HG03558 (cell line): ENCODE measurements at regions not wholly inside any gene's neighbourhood (a gene's known extent, or its start where the extent isn't known, plus 50 kb on each side); places are given as distances from the start of the nearest gene placed in this dataset.

Experiments used
- ATAC-seq: cut with Tn5 transposase; IDR thresholded peaks from one replicate; pipeline ENCODE4 v1.9.1; 2021; ENCODE audit warnings: moderate number of reproducible peaks; ENCODE audit not compliant: unreplicated experiment; ENCODE audit errors: extremely low read depth

- ATAC-seq: no peak
These were observed 633.8 kb downstream of the SEMA5A start for GRCh38 chr5:8912106-8912505.

- no peak for ATAC-seq
These were observed 632.4 kb downstream of the SEMA5A start for GRCh38 chr5:8913522-8913921.

DNA sequence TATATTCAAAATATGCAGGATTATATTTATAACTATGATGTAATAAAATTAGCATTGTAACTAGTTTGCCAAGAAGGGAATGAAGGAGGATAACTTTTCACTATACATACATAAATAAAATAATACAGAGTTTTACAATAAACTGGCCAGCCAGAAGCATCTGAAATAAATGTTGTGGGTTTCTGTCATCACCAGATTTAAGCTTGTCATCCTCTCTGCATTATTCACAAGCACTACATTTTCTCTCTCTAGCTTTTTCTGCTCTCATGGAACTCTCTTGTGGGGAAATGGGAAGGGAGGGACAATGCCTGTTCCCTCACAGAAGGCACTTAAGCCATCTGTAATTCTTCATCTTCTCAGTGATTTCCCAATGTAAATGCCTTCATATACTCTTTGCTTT lies 626.8 kb downstream of the SEMA5A start:
- ATAC-seq: no peak

GRCh38 chr5:8923526-8923925 lies 622.3 kb downstream of the SEMA5A start:
- no peak for ATAC-seq

DNA sequence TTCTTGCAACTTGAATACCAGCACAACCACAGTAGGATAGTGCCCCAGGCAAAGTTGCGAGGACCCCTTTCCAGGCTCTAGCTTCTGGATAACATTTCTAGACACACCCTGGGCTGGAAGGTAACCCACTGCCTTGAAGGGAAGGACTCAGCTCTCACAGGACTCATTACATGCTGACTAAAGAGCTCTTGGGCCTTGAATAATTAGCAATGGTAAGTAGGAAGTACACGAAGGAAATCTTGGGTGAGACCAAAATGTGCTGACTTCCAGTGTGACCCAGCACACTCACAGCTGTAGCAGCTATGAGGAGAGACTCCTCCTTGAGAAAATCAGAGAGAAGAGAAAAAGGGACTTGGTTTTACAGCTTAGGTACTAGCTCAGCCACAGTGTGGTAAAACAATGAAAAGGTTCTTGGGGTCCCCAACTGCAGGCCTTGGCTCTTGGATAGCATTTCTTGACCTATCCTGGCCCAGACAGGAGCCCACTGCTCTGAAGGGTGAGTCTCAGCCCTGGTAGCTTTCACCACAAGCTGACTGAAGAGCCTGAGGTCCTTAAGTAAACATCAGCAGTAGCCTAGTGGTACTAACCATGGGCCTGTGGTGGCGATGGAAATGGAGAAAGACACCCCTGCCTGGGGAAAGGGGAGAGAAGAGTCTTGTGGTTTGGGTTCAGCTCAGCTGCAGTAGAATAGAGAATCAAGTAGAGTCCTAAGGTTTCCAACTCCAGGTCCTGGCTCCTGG lies 621.7 kb downstream of the SEMA5A start:
- no peak for ATAC-seq

DNA sequence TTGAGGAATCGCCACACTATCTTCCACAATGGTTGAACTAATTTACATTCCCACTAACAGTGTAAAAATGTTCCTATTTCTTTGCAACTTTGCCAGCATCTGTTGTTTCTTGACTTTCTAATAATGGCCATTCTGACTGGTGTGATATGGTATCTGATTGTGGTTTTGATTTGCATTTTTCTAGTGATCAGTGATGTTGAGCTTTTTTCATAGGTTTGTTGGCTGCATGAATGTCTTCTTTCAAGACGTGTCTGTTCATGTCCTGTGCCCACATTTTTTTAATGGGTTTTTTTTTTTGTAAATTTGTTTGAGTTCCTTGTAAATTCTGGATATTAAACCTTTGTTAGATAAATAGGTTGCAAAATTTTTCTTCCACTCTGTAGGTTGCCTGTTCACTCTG lies 615.9 kb downstream of the SEMA5A start:
- no peak for ATAC-seq

DNA sequence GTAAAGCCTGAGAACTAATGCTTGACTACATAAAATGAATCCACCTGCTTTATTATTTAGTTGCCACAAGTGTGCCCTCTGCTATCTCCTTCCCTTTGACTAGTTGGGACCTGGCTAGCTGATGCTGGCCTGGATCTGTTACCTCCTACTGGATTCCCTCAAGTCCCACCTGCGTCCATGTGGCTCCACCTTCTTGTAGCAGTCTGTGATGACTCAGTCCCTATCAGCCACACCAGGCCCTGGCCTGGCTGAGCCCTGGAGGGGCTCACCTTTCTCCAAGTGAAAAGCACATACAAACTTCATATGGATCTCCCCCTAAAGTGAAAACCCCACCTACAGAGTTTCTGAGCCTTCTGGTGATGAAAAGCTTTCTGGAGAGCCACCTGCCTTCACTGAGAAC lies 611.4 kb downstream of the SEMA5A start:
- no peak for ATAC-seq

DNA sequence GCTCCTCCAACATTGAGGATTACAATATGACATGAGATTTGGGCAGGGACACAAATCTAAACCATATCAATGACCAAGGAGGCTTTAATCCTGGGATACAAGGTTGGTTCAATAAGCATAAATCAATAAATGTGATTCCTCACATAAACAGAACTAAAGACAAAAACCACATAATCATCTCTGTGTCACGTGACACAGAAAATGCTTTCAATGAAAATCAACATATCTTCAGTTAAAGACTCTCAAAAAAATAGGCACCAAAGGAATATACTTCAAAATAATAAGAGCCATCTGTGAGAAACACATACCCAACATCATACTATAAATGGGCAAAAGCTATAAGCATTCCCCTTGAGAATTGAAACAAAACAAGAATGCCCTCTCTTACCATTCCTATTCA lies 604.9 kb downstream of the SEMA5A start:
- ATAC-seq: no peak

DNA sequence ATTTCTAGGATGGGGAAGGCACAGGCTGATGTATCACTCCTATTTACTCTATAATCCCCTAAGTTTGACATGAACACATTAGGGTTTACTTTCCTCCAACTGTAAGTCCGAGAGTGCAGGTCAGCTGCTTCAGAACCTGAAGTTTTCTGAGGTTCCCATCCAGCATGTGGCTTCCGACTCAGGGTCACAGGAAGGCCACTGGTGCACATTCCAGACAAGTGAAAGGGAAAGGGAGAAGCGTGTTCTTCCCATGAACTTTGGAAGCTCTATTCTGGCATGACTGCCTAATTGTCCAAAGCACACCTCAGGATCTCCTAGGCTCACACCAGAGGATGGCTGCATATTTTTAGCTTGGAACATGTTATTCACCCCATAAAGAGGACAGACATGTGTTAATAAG lies 602.6 kb downstream of the SEMA5A start:
- no peak for ATAC-seq

DNA sequence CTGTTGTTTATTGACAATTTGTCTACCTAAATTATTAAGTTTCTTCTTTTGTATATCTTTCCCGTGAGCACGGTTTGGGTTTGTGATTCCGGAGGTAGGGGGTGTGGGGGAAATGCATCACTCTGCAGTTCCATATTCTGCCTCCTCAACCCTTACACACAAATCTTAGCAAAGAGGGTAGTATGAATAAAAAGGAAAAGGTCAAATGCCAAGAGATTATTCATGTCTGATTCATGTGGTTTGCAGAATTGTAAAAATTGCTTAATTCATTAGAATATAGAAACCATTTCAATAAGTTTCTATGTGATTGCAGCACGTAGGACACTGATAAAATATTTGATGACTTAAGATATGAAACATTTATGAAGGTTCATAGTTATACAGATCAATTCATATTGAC lies 601.9 kb downstream of the SEMA5A start:
- no peak for ATAC-seq

- ATAC-seq: no peak
These were observed 599.9 kb downstream of the SEMA5A start for GRCh38 chr5:8945972-8946371.

DNA sequence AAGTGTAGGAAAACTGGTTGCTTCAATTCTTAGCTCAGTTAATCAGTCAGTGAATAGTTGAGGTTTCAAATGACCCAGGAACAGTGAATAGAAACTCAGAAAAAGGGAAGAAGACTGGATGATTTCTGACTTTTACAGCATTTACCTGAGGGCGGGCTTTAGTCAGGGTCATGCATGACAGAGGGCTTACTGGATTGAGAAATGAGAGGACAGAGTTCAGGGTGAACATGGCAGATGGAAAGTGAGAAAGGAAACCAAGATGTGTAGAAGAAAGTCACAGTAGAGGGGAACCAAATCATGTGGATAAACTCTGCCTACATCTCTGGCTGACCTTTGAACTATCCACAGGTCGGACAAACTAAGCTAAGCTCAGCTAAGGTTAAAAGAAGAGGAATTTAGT lies 596.0 kb downstream of the SEMA5A start:
- peak; percentile 90 for ATAC-seq

DNA sequence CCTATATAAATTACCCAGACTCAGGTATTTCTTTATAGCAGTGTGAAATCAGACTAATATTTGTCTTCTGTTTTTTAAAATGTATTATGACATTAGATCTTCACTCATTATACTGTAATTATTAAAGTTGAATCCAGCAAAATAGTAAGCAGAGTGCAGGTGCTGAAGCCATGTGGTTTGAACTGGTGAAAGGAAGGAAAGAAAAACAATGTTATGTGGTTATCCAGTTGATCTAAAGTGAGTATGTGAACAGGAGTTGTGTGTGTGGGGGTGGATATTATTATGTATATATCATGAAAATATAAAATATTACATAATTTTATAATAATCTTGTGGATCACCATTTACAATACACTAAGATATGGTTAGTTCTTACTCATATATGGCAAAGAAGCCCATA lies 593.7 kb downstream of the SEMA5A start:
- ATAC-seq: no peak

DNA sequence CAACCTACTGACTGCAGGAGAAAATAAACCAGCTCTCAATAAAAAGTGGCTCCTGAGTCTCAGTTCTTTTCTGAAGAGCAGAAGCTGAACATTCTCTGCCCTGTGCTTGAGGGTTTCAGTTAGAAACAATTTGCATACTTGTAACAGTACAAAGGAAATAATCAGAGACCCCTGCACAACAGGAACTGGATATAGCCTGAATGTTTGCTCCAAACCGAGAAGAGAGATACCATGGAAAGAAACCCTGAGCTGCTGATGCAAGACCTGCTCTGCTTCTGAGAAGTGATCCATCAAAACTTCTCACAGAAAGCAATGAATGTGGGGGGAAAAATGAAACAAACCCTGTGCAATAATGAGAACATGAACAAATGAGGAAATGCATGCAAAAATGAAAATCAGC lies 592.9 kb downstream of the SEMA5A start:
- no peak for ATAC-seq

GRCh38 chr5:8953911-8954438 lies 591.9 kb downstream of the SEMA5A start:
- ATAC-seq: no peak

GRCh38 chr5:8954801-8955200 lies 591.1 kb downstream of the SEMA5A start:
- no peak for ATAC-seq

GRCh38 chr5:8956659-8957058 lies 589.2 kb downstream of the SEMA5A start:
- ATAC-seq: no peak

DNA sequence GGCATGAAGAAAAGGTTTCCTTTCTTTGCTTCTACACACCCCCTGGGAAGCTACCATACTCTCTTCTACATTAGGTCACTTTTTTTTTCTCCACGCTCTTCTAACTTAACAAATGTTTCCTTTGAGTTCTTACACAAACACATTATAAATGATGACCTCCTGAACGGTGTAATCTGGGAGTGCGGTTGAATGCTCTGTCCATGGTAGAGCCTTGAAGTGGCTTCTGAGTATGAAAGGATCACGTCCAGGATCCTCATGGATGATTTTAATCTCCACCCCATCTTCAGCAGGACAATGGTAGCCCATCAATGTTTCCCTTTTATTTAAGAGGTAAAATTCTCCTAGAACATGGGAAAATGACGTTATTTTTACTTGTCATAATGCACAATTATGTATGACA lies 587.3 kb downstream of the SEMA5A start:
- no peak for ATAC-seq

GRCh38 chr5:8961219-8961618 lies 584.7 kb downstream of the SEMA5A start:
- ATAC-seq: no peak

DNA sequence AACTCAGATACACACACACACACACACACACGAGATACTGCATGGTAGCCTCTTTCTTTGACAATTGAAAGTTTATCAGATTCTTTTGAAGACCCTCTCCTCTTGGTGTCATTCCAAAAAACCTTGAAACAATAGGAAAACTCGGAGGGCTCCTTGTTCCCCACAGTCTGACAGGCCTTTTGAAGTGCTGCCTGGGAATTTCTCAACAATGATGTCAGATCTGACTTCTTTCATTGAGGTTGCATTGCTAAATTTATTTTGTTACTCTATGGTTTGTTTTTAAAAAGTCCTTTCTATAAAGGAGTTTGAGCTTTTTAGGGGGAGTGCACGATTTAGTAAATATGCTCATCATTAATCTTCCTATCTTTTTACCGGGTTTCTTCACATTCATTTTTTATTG lies 583.9 kb downstream of the SEMA5A start:
- ATAC-seq: no peak

DNA sequence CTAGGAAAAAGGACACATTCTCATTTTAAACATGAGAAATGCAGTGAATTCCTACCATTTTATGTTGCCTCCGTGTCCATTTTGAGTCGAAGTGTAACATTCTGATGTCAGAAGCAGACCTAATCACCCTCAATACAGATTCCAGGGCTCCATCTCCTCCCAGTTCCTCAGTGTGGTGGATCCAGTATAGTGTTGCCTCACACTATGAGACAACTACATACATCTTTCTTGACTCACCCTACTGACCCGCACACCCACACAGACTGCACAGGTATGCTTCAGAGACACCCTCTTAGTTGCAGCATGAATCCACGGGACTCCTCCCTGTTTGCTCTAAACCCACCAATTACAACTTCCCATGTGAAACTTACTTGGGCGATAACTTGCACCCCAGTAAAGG lies 564.9 kb downstream of the SEMA5A start:
- no peak for ATAC-seq

DNA sequence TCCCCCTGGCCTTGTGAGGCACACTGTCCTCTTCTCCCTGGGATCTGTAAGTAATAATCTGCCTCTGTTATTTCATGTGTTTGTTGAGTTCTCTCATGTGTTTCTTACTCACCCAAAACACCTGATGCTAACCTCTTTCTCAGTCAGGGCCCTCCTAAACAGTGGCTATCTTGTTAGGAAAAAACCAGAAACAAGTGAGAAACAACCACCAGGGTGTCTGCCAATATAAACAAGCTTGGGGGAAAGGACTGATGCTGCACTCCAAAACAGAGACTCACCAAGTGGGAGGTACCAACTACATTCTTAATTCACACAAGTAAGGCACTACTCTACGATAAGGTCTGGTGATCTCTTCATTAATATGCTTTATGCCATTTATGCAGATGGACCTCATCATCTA lies 564.4 kb downstream of the SEMA5A start:
- ATAC-seq: no peak
